Caco-2 (cell line): ENCODE measurements at regions not wholly inside any gene's neighbourhood (a gene's known extent, or its start where the extent isn't known, plus 50 kb on each side); places are given as distances from the start of the nearest gene placed in this dataset.
"Not testable (repeated sequence)": the region's sequence is repeated elsewhere in the genome, so short reads cannot be mapped to it uniquely, and the experiment has no call there.

Experiments used
- BruUV-seq: library from RNA; stranded (reverse); fragments of 400-500 nt; replicated peaks from 2 replicates; lab custom pipeline; 2021; lab: Mats Ljungman, UMichigan
- CTCF ChIA-PET: fragments of 300-600 bp; sonication (Branson Sonifier 250); formaldehyde crosslinking; loops from one replicate; lab custom pipeline; 2022; ENCODE audit warnings: antibody characterized with exemption; lab: Charles Lee
- POLR2A ChIA-PET: fragments of 300-600 bp; sonication (Branson Sonifier 250); formaldehyde crosslinking; loops from one replicate; lab custom pipeline; 2022; ENCODE audit warnings: antibody characterized with exemption; lab: Charles Lee
- DNase-seq, 2 experiments: peaks; one replicate each; pipeline versions ENCODE4 v3.0.0 to v3.0.0-alpha.2; 2020 to 2022
- H3K27me3 ChIP-seq: replicated peaks from 2 replicates; pipeline ENCODE4 v1.6.0; 2011; ENCODE audit warnings: low read length; ENCODE audit not compliant: control insufficient read depth, insufficient read depth
- H3K36me3 ChIP-seq: 2 replicates; pipeline ENCODE4 v1.5.1; 2011; ENCODE audit warnings: low read length; ENCODE audit not compliant: control insufficient read depth, insufficient read depth
- H3K4me1 ChIP-seq: fragments of 250-450 bp; sonication (Bioruptor Pico); 2 replicates; pipeline ENCODE4 v1.5.1; 2020; ENCODE audit warnings: mild to moderate bottlenecking
- H3K4me3 ChIP-seq: 2 replicates; pipeline ENCODE4 v1.5.1; 2011; ENCODE audit warnings: low read depth, mild to moderate bottlenecking, control low read depth, low read length
- H3K9me3 ChIP-seq: fragments of 250-450 bp; sonication (Bioruptor Pico); 2 replicates; pipeline ENCODE4 v1.5.1; 2020; ENCODE audit warnings: mild to moderate bottlenecking, moderate library complexity
- H3K27ac Mint-ChIP-seq: one replicate; pipeline ENCODE4 v1.8.0; 2022; ENCODE audit warnings: mixed read lengths; ENCODE audit not compliant: unreplicated experiment
- H3K27me3 Mint-ChIP-seq: one replicate; pipeline ENCODE4 v1.8.0; 2022; ENCODE audit warnings: mixed read lengths; ENCODE audit not compliant: insufficient read depth, unreplicated experiment
- H3K36me3 Mint-ChIP-seq: one replicate; pipeline ENCODE4 v1.8.0; 2022; ENCODE audit warnings: mild to moderate bottlenecking, mixed read lengths; ENCODE audit not compliant: insufficient read depth, unreplicated experiment
- H3K4me1 Mint-ChIP-seq: one replicate; pipeline ENCODE4 v1.8.0; 2022; ENCODE audit warnings: low read depth, mixed read lengths; ENCODE audit not compliant: unreplicated experiment
- H3K4me3 Mint-ChIP-seq: one replicate; pipeline ENCODE4 v1.8.0; 2022; ENCODE audit warnings: mild to moderate bottlenecking, moderate library complexity, mixed read lengths; ENCODE audit not compliant: unreplicated experiment
- H3K9me3 Mint-ChIP-seq: one replicate; pipeline ENCODE4 v1.8.0; 2022; ENCODE audit warnings: mixed read lengths; ENCODE audit not compliant: unreplicated experiment
- intact Hi-C: fragments of 100-400 bp; cut with micrococcal nuclease; formaldehyde crosslinking; loops from one replicate; pipeline ENCODE4 v1.10.0; 2022; ENCODE audit not compliant: unreplicated experiment
- TF ChIP-seq, protein P1 (sequence below), 2 experiments: fragments of 200-600 bp in 1 of 2; IDR thresholded peaks; 1 replicate in 1 of 2; 2 replicates in 1 of 2; pipeline versions ENCODE4 v1.5.1 to v1.8.0; 2011 to 2022; ENCODE audit warnings: antibody characterized with exemption in 1 of 2, control low read depth in 1 of 2, inconsistent platforms in 1 of 2, low read depth in 1 of 2, low read length in 1 of 2, mild to moderate bottlenecking in 1 of 2, moderate library complexity in 1 of 2; ENCODE audit not compliant: insufficient read depth in 1 of 2, severe bottlenecking in 1 of 2, unreplicated experiment in 1 of 2

- no peaks in the 10 kb centered on the region for H3K9me3 ChIP-seq
- H3K27me3 ChIP-seq: no peaks in the 10 kb centered on the region
- peaks cover 43% of the 10 kb centered on the region for H3K4me1 Mint-ChIP-seq
- ChIA-PET POLR2A (no interaction called here), CTCF (no interaction called here)
- TF ChIP-seq, protein P1, sequence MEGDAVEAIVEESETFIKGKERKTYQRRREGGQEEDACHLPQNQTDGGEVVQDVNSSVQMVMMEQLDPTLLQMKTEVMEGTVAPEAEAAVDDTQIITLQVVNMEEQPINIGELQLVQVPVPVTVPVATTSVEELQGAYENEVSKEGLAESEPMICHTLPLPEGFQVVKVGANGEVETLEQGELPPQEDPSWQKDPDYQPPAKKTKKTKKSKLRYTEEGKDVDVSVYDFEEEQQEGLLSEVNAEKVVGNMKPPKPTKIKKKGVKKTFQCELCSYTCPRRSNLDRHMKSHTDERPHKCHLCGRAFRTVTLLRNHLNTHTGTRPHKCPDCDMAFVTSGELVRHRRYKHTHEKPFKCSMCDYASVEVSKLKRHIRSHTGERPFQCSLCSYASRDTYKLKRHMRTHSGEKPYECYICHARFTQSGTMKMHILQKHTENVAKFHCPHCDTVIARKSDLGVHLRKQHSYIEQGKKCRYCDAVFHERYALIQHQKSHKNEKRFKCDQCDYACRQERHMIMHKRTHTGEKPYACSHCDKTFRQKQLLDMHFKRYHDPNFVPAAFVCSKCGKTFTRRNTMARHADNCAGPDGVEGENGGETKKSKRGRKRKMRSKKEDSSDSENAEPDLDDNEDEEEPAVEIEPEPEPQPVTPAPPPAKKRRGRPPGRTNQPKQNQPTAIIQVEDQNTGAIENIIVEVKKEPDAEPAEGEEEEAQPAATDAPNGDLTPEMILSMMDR (IDR thresholded peaks at IDR 0.05; ENCODE audit: insufficient read depth in 1 of 2, low read depth in 1 of 2, low read length in 1 of 2, severe bottlenecking in 1 of 2, unreplicated experiment in 1 of 2): peak in 1 of 2 experiments; percentile 3
- DNase-seq: peak in 1 of 2 experiments; percentile 46
- BruUV-seq: no TSS peak
- intact Hi-C loops: loop anchor here (5.0 kb wide), 1 partner anchor 87 kb away; the partner anchor contains the start of gene NLK
- peaks cover 56% of the 10 kb centered on the region for H3K4me1 ChIP-seq
- no peaks in the 10 kb centered on the region for H3K36me3 ChIP-seq
- no peak overlapping the region for H3K4me3 ChIP-seq
- no peak overlapping the region for H3K27ac Mint-ChIP-seq
- H3K36me3 Mint-ChIP-seq: no peaks in the 10 kb centered on the region
- H3K9me3 Mint-ChIP-seq: no peaks in the 10 kb centered on the region
- H3K27me3 Mint-ChIP-seq: no peaks in the 10 kb centered on the region
- H3K4me3 Mint-ChIP-seq: no peak overlapping the region
These were observed 61.7 kb upstream of the LYRM9 start for GRCh38 chr17:27954548-27955495.

- Histone ChIP-seq H3K36me3 (no peaks in the 10 kb centered on the region), H3K4me3 (no peak overlapping the region), H3K27me3 (no peaks in the 10 kb centered on the region), H3K9me3 (no peaks in the 10 kb centered on the region), H3K4me1 (peaks cover 42% of the 10 kb centered on the region)
- Mint-ChIP-seq H3K27me3 (no peaks in the 10 kb centered on the region), H3K4me3 (no peak overlapping the region), H3K4me1 (peaks cover 27% of the 10 kb centered on the region), H3K36me3 (no peaks in the 10 kb centered on the region), H3K27ac (peak overlapping the region; percentile 20), H3K9me3 (no peaks in the 10 kb centered on the region)
- POLR2A ChIA-PET: interaction anchor here (0.5 kb wide), 1 partner anchor 68 kb away, joined by 3 read pairs; no protein-coding TSS in a partner anchor
- BruUV-seq: no TSS peak
- TF ChIP-seq, protein P1 (IDR thresholded peaks at IDR 0.05; ENCODE audit: insufficient read depth in 1 of 2, low read depth in 1 of 2, low read length in 1 of 2, severe bottlenecking in 1 of 2, unreplicated experiment in 1 of 2): no peak
- peak; percentile 52 to 67 for DNase-seq
- CTCF ChIA-PET: interaction anchor here (0.6 to 0.7 kb wide), 3 partner anchors 18 to 152 kb away, joined by 3 to 5 read pairs (median 3); no protein-coding TSS in a partner anchor
- intact Hi-C loops: no loop called here
These were observed 63.7 kb upstream of the LYRM9 start for GRCh38 chr17:27956601-27957445.

DNA sequence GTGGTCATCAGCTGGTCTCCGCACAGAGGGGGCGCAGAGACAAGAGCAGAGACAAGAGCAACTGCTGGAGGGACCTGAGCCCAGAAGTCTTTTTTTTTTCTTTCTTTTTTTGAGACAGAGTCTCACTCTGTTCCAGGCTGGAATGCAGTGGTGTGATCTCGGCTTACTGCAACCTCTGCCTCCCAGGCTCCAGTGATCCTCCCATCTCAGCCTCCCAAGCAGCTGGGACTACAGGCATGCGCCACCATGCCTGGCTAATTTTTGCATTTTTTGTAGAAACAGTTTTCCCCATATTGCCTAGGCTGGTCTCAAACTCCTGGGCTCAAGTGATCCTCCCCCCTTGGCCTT, 64.3 kb upstream of the LYRM9 start:
- H3K9me3 Mint-ChIP-seq, DNase-seq, intact Hi-C loops, H3K4me3 ChIP-seq, H3K27me3 Mint-ChIP-seq, BruUV-seq, POLR2A ChIA-PET, H3K36me3 Mint-ChIP-seq, H3K36me3 ChIP-seq, H3K4me3 Mint-ChIP-seq, H3K9me3 ChIP-seq, H3K27me3 ChIP-seq: not testable (repeated sequence)
- peak overlapping the region; percentile 20 for H3K27ac Mint-ChIP-seq
- CTCF ChIA-PET: interaction anchor here (0.7 kb wide), 1 partner anchor 63 kb away, joined by 3 read pairs; no protein-coding TSS in a partner anchor
- peaks cover 21% of the 10 kb centered on the region for H3K4me1 Mint-ChIP-seq
- peaks cover 37% of the 10 kb centered on the region for H3K4me1 ChIP-seq
